GM21717 (cell line): ENCODE measurements at regions not wholly inside any gene's neighbourhood (a gene's known extent, or its start where the extent isn't known, plus 50 kb on each side); places are given as distances from the start of the nearest gene placed in this dataset.
"Not testable (repeated sequence)": the region's sequence is repeated elsewhere in the genome, so short reads cannot be mapped to it uniquely, and the experiment has no call there.

Experiments
- ATAC-seq: cut with Tn5 transposase; IDR thresholded peaks from one replicate; pipeline ENCODE4 v1.9.1; 2021; ENCODE audit warnings: mild to moderate bottlenecking, moderate library complexity; ENCODE audit not compliant: unreplicated experiment

GRCh38 chr9:115397591-115398312 lies 279.8 kb upstream of the TNC start:
- ATAC-seq: no peak

GRCh38 chr9:115398313-115398650 lies 280.3 kb upstream of the TNC start:
- ATAC-seq: no peak

- ATAC-seq: no peak
Observed at GRCh38 chr9:115398996-115399395, 281.0 kb upstream of the TNC start.

GRCh38 chr9:115400796-115401195 lies 282.8 kb upstream of the TNC start:
- no peak for ATAC-seq

GRCh38 chr9:115401756-115402327 lies 283.9 kb upstream of the TNC start:
- no peak for ATAC-seq

- no peak for ATAC-seq
Observed at GRCh38 chr9:115403753-115404152, 285.8 kb upstream of the TNC start.

GRCh38 chr9:115404311-115404710 lies 286.4 kb upstream of the TNC start:
- ATAC-seq: no peak

- no peak for ATAC-seq
Observed at GRCh38 chr9:115411516-115411915, 293.6 kb upstream of the TNC start.

GRCh38 chr9:115411993-115412452 lies 294.1 kb upstream of the TNC start:
- no peak for ATAC-seq

- no peak for ATAC-seq
Observed at GRCh38 chr9:115412656-115413055, 294.7 kb upstream of the TNC start.

GRCh38 chr9:115413304-115413703 lies 295.3 kb upstream of the TNC start:
- ATAC-seq: peak; percentile 73

- no peak for ATAC-seq
Observed at GRCh38 chr9:115413766-115414382, 295.9 kb upstream of the TNC start.

GRCh38 chr9:115414561-115414960 lies 296.6 kb upstream of the TNC start:
- ATAC-seq: no peak

- no peak for ATAC-seq
Observed at GRCh38 chr9:115415450-115415849, 297.5 kb upstream of the TNC start.

- ATAC-seq: no peak
Observed at GRCh38 chr9:115416299-115416698, 298.3 kb upstream of the TNC start.

GRCh38 chr9:115418181-115418580 lies 300.2 kb upstream of the TNC start:
- not testable (repeated sequence) for ATAC-seq

GRCh38 chr9:115422932-115423440 lies 305.0 kb upstream of the TNC start:
- no peak for ATAC-seq

GRCh38 chr9:115423646-115424045 lies 305.7 kb upstream of the TNC start:
- no peak for ATAC-seq

GRCh38 chr9:115425601-115426000 lies 307.6 kb upstream of the TNC start:
- no peak for ATAC-seq

GRCh38 chr9:115437418-115437817 lies 319.5 kb upstream of the TNC start:
- ATAC-seq: no peak

GRCh38 chr9:115439641-115440040 lies 321.7 kb upstream of the TNC start:
- no peak for ATAC-seq

- ATAC-seq: no peak
Observed at GRCh38 chr9:115442054-115442453, 324.1 kb upstream of the TNC start.
